H1 (cell line): ENCODE measurements at regions not wholly inside any gene's neighbourhood (a gene's known extent, or its start where the extent isn't known, plus 50 kb on each side); places are given as distances from the start of the nearest gene placed in this dataset.

Source experiments
- ATF2 ChIP-seq: IDR thresholded peaks from 2 replicates; pipeline ENCODE4 v1.6.1; 2012; ENCODE audit warnings: low read length, inconsistent platforms
- RXRA ChIP-seq: IDR thresholded peaks from 2 replicates; pipeline ENCODE4 v1.6.1; 2011; ENCODE audit warnings: low read depth, mild to moderate bottlenecking, low read length, moderate library complexity; ENCODE audit not compliant: insufficient read depth
- TF ChIP-seq, protein P1 (sequence below): fragments of 300-600 bp; sonication (generic); IDR thresholded peaks from 2 replicates; pipeline ENCODE4 v1.7.1; 2012; ENCODE audit warnings: low read length, moderate library complexity, mild to moderate bottlenecking, inconsistent platforms; ENCODE audit not compliant: insufficient replicate concordance

DNA sequence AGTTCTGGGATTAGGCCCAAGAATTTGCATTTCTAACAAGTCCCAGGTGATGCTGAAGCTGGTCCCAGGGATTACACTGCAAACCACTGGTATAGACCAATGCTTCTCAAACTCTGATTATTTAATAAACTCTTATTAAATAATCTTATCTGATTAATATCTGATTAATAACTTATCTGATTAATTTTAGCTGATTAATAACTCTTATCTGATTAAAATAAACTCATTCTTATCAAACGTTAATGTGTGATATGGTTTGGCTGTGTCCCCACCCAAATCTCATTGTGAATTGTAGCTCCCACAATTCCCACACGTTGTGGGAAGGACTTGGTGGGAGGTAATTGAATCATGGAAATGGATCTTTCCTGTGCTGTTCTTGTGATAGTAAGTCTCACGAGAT lies 78.6 kb upstream of the TANC2 start (continued):
- TF ChIP-seq, protein P1, sequence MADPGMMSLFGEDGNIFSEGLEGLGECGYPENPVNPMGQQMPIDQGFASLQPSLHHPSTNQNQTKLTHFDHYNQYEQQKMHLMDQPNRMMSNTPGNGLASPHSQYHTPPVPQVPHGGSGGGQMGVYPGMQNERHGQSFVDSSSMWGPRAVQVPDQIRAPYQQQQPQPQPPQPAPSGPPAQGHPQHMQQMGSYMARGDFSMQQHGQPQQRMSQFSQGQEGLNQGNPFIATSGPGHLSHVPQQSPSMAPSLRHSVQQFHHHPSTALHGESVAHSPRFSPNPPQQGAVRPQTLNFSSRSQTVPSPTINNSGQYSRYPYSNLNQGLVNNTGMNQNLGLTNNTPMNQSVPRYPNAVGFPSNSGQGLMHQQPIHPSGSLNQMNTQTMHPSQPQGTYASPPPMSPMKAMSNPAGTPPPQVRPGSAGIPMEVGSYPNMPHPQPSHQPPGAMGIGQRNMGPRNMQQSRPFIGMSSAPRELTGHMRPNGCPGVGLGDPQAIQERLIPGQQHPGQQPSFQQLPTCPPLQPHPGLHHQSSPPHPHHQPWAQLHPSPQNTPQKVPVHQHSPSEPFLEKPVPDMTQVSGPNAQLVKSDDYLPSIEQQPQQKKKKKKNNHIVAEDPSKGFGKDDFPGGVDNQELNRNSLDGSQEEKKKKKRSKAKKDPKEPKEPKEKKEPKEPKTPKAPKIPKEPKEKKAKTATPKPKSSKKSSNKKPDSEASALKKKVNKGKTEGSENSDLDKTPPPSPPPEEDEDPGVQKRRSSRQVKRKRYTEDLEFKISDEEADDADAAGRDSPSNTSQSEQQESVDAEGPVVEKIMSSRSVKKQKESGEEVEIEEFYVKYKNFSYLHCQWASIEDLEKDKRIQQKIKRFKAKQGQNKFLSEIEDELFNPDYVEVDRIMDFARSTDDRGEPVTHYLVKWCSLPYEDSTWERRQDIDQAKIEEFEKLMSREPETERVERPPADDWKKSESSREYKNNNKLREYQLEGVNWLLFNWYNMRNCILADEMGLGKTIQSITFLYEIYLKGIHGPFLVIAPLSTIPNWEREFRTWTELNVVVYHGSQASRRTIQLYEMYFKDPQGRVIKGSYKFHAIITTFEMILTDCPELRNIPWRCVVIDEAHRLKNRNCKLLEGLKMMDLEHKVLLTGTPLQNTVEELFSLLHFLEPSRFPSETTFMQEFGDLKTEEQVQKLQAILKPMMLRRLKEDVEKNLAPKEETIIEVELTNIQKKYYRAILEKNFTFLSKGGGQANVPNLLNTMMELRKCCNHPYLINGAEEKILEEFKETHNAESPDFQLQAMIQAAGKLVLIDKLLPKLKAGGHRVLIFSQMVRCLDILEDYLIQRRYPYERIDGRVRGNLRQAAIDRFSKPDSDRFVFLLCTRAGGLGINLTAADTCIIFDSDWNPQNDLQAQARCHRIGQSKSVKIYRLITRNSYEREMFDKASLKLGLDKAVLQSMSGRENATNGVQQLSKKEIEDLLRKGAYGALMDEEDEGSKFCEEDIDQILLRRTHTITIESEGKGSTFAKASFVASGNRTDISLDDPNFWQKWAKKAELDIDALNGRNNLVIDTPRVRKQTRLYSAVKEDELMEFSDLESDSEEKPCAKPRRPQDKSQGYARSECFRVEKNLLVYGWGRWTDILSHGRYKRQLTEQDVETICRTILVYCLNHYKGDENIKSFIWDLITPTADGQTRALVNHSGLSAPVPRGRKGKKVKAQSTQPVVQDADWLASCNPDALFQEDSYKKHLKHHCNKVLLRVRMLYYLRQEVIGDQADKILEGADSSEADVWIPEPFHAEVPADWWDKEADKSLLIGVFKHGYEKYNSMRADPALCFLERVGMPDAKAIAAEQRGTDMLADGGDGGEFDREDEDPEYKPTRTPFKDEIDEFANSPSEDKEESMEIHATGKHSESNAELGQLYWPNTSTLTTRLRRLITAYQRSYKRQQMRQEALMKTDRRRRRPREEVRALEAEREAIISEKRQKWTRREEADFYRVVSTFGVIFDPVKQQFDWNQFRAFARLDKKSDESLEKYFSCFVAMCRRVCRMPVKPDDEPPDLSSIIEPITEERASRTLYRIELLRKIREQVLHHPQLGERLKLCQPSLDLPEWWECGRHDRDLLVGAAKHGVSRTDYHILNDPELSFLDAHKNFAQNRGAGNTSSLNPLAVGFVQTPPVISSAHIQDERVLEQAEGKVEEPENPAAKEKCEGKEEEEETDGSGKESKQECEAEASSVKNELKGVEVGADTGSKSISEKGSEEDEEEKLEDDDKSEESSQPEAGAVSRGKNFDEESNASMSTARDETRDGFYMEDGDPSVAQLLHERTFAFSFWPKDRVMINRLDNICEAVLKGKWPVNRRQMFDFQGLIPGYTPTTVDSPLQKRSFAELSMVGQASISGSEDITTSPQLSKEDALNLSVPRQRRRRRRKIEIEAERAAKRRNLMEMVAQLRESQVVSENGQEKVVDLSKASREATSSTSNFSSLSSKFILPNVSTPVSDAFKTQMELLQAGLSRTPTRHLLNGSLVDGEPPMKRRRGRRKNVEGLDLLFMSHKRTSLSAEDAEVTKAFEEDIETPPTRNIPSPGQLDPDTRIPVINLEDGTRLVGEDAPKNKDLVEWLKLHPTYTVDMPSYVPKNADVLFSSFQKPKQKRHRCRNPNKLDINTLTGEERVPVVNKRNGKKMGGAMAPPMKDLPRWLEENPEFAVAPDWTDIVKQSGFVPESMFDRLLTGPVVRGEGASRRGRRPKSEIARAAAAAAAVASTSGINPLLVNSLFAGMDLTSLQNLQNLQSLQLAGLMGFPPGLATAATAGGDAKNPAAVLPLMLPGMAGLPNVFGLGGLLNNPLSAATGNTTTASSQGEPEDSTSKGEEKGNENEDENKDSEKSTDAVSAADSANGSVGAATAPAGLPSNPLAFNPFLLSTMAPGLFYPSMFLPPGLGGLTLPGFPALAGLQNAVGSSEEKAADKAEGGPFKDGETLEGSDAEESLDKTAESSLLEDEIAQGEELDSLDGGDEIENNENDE = no peak
- no peak for TF ChIP-seq ATF2
- TF ChIP-seq RXRA = no peak
